GM12873 (cell line): ENCODE measurements at regions not wholly inside any gene's neighbourhood (a gene's known extent, or its start where the extent isn't known, plus 50 kb on each side); places are given as distances from the start of the nearest gene placed in this dataset.

ENCODE experiments used
- TF ChIP-seq, protein P1 (sequence below): IDR thresholded peaks from 2 replicates; pipeline ENCODE4 v1.5.1; 2012; ENCODE audit warnings: low read depth, mild to moderate bottlenecking, moderate library complexity, low read length, control low read depth; ENCODE audit not compliant: insufficient read depth; ENCODE audit errors: missing control alignments

- TF ChIP-seq, protein P1, sequence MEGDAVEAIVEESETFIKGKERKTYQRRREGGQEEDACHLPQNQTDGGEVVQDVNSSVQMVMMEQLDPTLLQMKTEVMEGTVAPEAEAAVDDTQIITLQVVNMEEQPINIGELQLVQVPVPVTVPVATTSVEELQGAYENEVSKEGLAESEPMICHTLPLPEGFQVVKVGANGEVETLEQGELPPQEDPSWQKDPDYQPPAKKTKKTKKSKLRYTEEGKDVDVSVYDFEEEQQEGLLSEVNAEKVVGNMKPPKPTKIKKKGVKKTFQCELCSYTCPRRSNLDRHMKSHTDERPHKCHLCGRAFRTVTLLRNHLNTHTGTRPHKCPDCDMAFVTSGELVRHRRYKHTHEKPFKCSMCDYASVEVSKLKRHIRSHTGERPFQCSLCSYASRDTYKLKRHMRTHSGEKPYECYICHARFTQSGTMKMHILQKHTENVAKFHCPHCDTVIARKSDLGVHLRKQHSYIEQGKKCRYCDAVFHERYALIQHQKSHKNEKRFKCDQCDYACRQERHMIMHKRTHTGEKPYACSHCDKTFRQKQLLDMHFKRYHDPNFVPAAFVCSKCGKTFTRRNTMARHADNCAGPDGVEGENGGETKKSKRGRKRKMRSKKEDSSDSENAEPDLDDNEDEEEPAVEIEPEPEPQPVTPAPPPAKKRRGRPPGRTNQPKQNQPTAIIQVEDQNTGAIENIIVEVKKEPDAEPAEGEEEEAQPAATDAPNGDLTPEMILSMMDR: no peak
Observed at GRCh38 chr13:90726375-90726774, 621.1 kb upstream of the MIR17HG start.

GRCh38 chr13:90732049-90732448, 615.4 kb upstream of the MIR17HG start:
- TF ChIP-seq, protein P1: peak; percentile 16

DNA sequence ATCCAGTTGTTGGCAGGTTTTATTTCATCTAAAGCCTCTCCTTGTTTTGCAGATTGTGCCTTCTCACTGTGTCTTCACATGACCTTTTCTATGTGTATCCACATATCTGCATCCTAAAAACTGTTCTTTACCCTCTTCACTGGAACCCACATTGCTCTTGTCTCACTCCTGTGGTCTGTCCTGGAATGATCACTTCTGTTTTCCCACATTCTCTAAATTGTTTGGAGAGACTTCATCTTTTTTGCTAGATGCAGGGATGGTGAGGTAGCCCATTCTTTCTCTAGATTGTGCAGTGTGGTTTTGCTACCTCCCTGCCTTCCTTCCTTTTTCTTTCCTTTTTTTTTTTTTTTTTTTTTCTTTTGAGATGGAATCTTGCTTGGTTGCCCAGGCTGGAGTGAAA, 608.6 kb upstream of the MIR17HG start:
- TF ChIP-seq, protein P1: no peak

GRCh38 chr13:90740099-90740498, 607.4 kb upstream of the MIR17HG start:
- TF ChIP-seq, protein P1: no peak

GRCh38 chr13:90742381-90742780, 605.1 kb upstream of the MIR17HG start:
- TF ChIP-seq, protein P1: no peak

DNA sequence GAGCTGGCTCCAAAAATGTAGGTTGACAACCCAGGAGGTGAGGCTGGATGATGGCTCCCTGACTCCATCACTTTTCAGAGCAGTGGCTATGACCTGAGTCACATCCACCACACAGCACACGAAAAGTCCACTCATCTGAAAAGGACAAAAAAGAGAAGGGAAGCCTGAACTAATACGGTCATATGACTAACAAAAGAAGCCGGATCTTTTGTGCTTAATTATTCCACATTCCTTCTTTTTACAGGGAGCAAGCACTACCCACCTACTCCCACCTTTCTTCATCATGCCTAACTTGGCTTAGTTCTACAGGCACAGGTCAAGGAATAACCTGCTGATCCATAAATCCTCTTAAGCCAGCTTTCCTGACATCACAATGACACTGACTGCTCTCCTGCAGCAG, 601.3 kb upstream of the MIR17HG start:
- TF ChIP-seq, protein P1: no peak

GRCh38 chr13:90750021-90750420, 597.5 kb upstream of the MIR17HG start:
- TF ChIP-seq, protein P1: no peak

GRCh38 chr13:90751026-90751425, 596.5 kb upstream of the MIR17HG start:
- TF ChIP-seq, protein P1: no peak
